Keratinocyte (primary cell): ENCODE measurements at regions not wholly inside any gene's neighbourhood (a gene's known extent, or its start where the extent isn't known, plus 50 kb on each side); places are given as distances from the start of the nearest gene placed in this dataset.

Experiments used
- DNase-seq: peaks from one replicate; pipeline ENCODE4 v3.0.0-alpha.2; 2011; ENCODE audit warnings: low read depth, missing footprints, low spot score
- FAIRE-seq: peaks from 2 replicates; lab custom pipeline; 2011; peaks lifted over from hg19 to GRCh38; lab: Jason Lieb, UNC
- H2AFZ ChIP-seq: 2 replicates; pipeline ENCODE4 v1.6.0; 2012; ENCODE audit warnings: low read length, control low read depth, inconsistent platforms; ENCODE audit not compliant: control insufficient read depth
- H3K27ac ChIP-seq: 2 replicates; pipeline ENCODE4 v1.5.1; 2011; ENCODE audit warnings: low read length; ENCODE audit not compliant: control insufficient read depth, insufficient read depth
- H3K27me3 ChIP-seq: 3 replicates; pipeline ENCODE4 v1.6.0; 2011; ENCODE audit warnings: low read length; ENCODE audit not compliant: control insufficient read depth, insufficient read depth; ENCODE audit errors: extremely low read depth
- H3K36me3 ChIP-seq, 2 experiments: 2 replicates in 1 of 2; 3 replicates in 1 of 2; pipeline ENCODE4 v1.5.1; 2011; ENCODE audit warnings: low read length in 2 of 2, mild to moderate bottlenecking in 1 of 2; ENCODE audit not compliant: control insufficient read depth in 2 of 2, insufficient read depth in 2 of 2; ENCODE audit errors: extremely low read depth in 1 of 2
- H3K4me1 ChIP-seq: 3 replicates; pipeline ENCODE4 v1.5.1; 2011; ENCODE audit warnings: low read length; ENCODE audit not compliant: control insufficient read depth, insufficient read depth; ENCODE audit errors: extremely low read depth
- H3K4me2 ChIP-seq: 3 replicates; pipeline ENCODE4 v1.6.0; 2011; ENCODE audit warnings: low read depth, low read length; ENCODE audit not compliant: control insufficient read depth, insufficient read depth; ENCODE audit errors: extremely low read depth
- H3K4me3 ChIP-seq, 3 experiments: fragments of 200-600 bp in 1 of 3; sonication (generic) in 1 of 3; 2 replicates in 2 of 3; 3 replicates in 1 of 3; pipeline ENCODE4 v1.5.1; 2011 to 2016; ENCODE audit warnings: low read length in 3 of 3, mild to moderate bottlenecking in 3 of 3, control low read depth in 2 of 3, inconsistent platforms in 1 of 3, low read depth in 1 of 3, mixed read lengths in 1 of 3, mixed run types in 1 of 3, moderate library complexity in 1 of 3; ENCODE audit not compliant: control insufficient read depth in 2 of 3, insufficient read depth in 2 of 3; ENCODE audit errors: extremely low read depth in 1 of 3
- H3K79me2 ChIP-seq: 2 replicates; pipeline ENCODE4 v1.6.0; 2012; ENCODE audit warnings: low read length; ENCODE audit not compliant: control insufficient read depth, insufficient read depth
- H3K9ac ChIP-seq: 3 replicates; pipeline ENCODE4 v1.6.0; 2011; ENCODE audit warnings: low read length; ENCODE audit not compliant: control insufficient read depth, insufficient read depth; ENCODE audit errors: extremely low read depth
- H3K9me1 ChIP-seq: 3 replicates; pipeline ENCODE4 v1.6.0; 2011; ENCODE audit warnings: low read length; ENCODE audit not compliant: control insufficient read depth, insufficient read depth; ENCODE audit errors: extremely low read depth
- H3K9me3 ChIP-seq: 2 replicates; pipeline ENCODE4 v1.5.1; 2012; ENCODE audit warnings: low read depth, low read length; ENCODE audit not compliant: control insufficient read depth
- H4K20me1 ChIP-seq: 3 replicates; pipeline ENCODE4 v1.6.0; 2011; ENCODE audit warnings: low read length; ENCODE audit not compliant: control insufficient read depth, insufficient read depth; ENCODE audit errors: extremely low read depth
- EZH2 ChIP-seq: IDR thresholded peaks from one replicate; pipeline ENCODE4 v1.6.1; 2012; ENCODE audit warnings: inconsistent platforms, mild to moderate bottlenecking, low read length, moderate library complexity
- dilution Hi-C: fragments of 300-500 bp; cut with MboI; formaldehyde crosslinking; loops from one replicate; pipeline ENCODE4 v1.7.0; 2020; ENCODE audit warnings: low sequenced_read_pairs; ENCODE audit not compliant: extremely low pct_ligation_motif_present
- TF ChIP-seq, protein P1 (sequence below), 3 experiments: IDR thresholded peaks in 1 of 3; conservative IDR thresholded peaks in 1 of 3; optimal IDR thresholded peaks in 1 of 3; 2 replicates in 2 of 3; 3 replicates in 1 of 3; pipeline versions ENCODE3 to v1.5.1; 2011; ENCODE audit warnings: low read length in 3 of 3, mild to moderate bottlenecking in 3 of 3, moderate library complexity in 2 of 3, control low read depth in 1 of 3, inconsistent platforms in 1 of 3; ENCODE audit not compliant: insufficient read depth in 2 of 3; ENCODE audit errors: extremely low read depth in 1 of 3

DNA sequence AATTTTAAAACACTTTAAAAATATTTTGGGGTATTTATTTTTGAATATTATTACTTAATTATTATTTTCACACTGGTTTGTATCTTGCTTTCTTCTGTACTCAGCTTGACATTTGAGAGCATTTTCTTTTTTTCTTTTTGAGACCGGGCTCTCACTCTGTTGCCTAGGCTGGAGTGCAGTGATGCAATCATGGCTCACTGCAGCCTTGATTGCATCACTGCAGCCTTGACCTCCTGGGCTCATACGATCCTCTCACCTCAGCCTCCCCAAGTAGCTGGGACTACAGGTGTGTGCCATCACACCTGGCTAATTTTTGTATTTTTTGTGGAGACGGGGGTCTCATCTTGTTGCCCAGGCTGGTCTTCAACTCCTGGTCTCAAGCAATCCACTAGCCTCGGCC is 79.9 kb upstream of the DLX2 start:
- no peaks in the 10 kb centered on the region for H3K79me2 ChIP-seq
- H3K4me2 ChIP-seq: no peak overlapping the region
- H3K4me1 ChIP-seq: peaks cover 29% of the 10 kb centered on the region
- no peak overlapping the region for H3K4me3 ChIP-seq
- no peaks in the 10 kb centered on the region for H4K20me1 ChIP-seq
- H3K9me1 ChIP-seq: no peaks in the 10 kb centered on the region
- H3K9me3 ChIP-seq: no peaks in the 10 kb centered on the region
- TF ChIP-seq, protein P1, sequence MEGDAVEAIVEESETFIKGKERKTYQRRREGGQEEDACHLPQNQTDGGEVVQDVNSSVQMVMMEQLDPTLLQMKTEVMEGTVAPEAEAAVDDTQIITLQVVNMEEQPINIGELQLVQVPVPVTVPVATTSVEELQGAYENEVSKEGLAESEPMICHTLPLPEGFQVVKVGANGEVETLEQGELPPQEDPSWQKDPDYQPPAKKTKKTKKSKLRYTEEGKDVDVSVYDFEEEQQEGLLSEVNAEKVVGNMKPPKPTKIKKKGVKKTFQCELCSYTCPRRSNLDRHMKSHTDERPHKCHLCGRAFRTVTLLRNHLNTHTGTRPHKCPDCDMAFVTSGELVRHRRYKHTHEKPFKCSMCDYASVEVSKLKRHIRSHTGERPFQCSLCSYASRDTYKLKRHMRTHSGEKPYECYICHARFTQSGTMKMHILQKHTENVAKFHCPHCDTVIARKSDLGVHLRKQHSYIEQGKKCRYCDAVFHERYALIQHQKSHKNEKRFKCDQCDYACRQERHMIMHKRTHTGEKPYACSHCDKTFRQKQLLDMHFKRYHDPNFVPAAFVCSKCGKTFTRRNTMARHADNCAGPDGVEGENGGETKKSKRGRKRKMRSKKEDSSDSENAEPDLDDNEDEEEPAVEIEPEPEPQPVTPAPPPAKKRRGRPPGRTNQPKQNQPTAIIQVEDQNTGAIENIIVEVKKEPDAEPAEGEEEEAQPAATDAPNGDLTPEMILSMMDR (optimal IDR thresholded peaks at IDR 0.05 in 1 of 3, IDR thresholded peaks at IDR 0.05 in 1 of 3, conservative IDR thresholded peaks at IDR 0.05 in 1 of 3; ENCODE audit: extremely low read depth in 1 of 3, insufficient read depth in 2 of 3, low read length in 3 of 3): no peak
- TF ChIP-seq EZH2: no peak
- dilution Hi-C loops: no loop called here
- FAIRE-seq (no peak), DNase-seq (no peak)
- no peaks in the 10 kb centered on the region for H3K36me3 ChIP-seq
- no peak overlapping the region for H3K9ac ChIP-seq
- no peak overlapping the region for H2AFZ ChIP-seq
- H3K27me3 ChIP-seq: peaks cover 13% of the 10 kb centered on the region
- no peak overlapping the region for H3K27ac ChIP-seq

DNA sequence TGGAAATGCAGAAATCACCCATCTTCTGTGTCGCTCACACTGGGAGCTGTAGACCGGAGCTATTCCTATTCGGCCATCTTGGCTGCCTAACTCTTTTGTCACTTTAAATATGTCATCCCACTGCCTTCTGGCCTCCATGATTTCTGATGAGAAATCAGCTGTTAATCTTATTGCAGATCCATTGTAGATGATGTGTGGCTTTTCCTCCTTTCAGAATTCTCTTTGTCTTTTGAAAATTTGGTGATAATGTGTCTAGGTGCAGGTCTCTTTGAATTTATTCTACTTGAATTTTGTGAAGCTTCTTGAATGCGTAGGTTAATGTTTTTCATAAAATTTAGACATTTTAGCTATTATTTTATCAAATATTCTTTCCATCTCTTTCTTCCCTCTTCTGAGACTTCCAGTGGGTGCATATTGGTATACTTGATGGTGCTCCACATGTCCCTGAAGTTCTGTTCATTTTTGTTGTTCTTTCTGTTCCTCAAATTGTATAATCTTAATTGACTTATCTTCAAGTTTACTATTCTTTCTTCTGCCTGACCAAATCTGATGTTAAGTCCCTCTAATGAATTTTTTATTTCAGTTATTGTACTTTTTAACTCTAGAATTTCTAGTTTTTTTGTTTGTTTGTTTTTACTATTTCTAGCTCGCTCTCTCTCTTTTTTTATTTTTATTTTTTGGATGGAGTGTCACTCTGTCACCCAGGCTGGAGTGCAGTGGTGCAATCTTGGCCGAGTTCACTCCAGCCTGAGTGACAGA is 90.8 kb upstream of the DLX2 start:
- Histone ChIP-seq H3K27me3 (no peaks in the 10 kb centered on the region), H3K9ac (no peak overlapping the region), H3K4me1 (peaks cover 28% of the 10 kb centered on the region), H2AFZ (no peak overlapping the region), H4K20me1 (no peaks in the 10 kb centered on the region), H3K4me3 (no peak overlapping the region), H3K9me3 (peaks cover 2% of the 10 kb centered on the region), H3K9me1 (no peaks in the 10 kb centered on the region), H3K4me2 (no peak overlapping the region), H3K27ac (no peak overlapping the region), H3K36me3 (no peaks in the 10 kb centered on the region), H3K79me2 (no peaks in the 10 kb centered on the region)
- TF ChIP-seq, protein P1 (optimal IDR thresholded peaks at IDR 0.05 in 1 of 3, IDR thresholded peaks at IDR 0.05 in 1 of 3, conservative IDR thresholded peaks at IDR 0.05 in 1 of 3; ENCODE audit: extremely low read depth in 1 of 3, insufficient read depth in 2 of 3, low read length in 3 of 3): no peak
- TF ChIP-seq EZH2: no peak
- DNase-seq (no peak), FAIRE-seq (no peak)
- dilution Hi-C loops: no loop called here
